ENCODE measurements at regions not wholly inside any gene's neighbourhood (a gene's known extent, or its start where the extent isn't known, plus 50 kb on each side); places are given as distances from the start of the nearest gene placed in this dataset.

DNA sequence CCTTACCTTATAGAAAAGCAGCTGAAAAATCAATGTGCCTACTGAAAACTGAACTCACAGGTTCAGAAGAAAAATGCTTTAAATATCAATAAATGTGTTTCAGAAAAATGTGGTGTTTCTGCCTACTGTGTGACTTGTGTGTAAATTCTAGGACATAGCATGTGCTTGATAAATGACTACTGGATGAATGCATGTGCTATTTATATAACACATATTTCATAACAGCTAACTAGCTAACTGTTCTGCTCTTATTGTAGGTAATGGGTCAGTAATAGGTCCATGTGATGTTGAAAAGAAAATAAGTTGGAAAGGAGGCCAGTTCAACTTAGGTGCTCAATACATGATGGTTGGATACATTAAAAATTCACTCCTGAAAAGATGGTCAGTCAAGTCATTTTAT is 993.0 kb upstream of the LCORL start:
- Mint-ChIP-seq H3K36me3 (ENCODE audit: low read depth) (no peaks in the 10 kb centered on the region), H3K4me1 (peaks cover 34% of the 10 kb centered on the region), H3K4me3 (no peak overlapping the region), H3K27me3 (ENCODE audit: low read depth, poor library complexity) (peaks cover 5% of the 10 kb centered on the region), H3K27ac (no peak overlapping the region), H3K9me3 (peaks cover 7% of the 10 kb centered on the region)
- no peak for DNase-seq
- TF ChIP-seq, protein P1, sequence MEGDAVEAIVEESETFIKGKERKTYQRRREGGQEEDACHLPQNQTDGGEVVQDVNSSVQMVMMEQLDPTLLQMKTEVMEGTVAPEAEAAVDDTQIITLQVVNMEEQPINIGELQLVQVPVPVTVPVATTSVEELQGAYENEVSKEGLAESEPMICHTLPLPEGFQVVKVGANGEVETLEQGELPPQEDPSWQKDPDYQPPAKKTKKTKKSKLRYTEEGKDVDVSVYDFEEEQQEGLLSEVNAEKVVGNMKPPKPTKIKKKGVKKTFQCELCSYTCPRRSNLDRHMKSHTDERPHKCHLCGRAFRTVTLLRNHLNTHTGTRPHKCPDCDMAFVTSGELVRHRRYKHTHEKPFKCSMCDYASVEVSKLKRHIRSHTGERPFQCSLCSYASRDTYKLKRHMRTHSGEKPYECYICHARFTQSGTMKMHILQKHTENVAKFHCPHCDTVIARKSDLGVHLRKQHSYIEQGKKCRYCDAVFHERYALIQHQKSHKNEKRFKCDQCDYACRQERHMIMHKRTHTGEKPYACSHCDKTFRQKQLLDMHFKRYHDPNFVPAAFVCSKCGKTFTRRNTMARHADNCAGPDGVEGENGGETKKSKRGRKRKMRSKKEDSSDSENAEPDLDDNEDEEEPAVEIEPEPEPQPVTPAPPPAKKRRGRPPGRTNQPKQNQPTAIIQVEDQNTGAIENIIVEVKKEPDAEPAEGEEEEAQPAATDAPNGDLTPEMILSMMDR (IDR thresholded peaks at IDR 0.05) = no peak

DNA sequence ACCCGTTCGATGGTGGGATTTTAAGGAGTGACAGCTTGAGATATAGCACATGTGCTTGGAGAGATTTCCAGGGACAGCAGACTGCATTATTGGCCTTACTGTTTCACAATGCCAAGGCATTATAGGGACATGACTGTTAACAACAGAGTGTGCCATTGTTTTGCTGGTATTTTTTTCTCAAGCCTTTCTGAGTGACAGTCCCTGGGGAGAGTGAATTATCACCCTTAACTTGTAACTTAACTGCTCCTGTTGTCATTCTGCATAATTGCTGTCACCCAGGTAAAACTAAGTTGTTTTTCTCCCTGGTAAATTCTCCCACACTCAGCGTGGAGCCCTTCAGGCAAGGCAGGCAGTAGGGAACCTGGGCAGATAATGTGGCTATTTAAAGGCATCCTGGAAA is 989.2 kb upstream of the LCORL start:
- Mint-ChIP-seq H3K36me3 (ENCODE audit: low read depth) (no peaks in the 10 kb centered on the region), H3K4me3 (no peak overlapping the region), H3K4me1 (peaks cover 41% of the 10 kb centered on the region), H3K9me3 (peaks cover 8% of the 10 kb centered on the region), H3K27ac (peak overlapping the region; percentile 92), H3K27me3 (ENCODE audit: low read depth, poor library complexity) (no peaks in the 10 kb centered on the region)
- TF ChIP-seq, protein P1 (IDR thresholded peaks at IDR 0.05) = no peak
- peak; percentile 12 for DNase-seq

DNA sequence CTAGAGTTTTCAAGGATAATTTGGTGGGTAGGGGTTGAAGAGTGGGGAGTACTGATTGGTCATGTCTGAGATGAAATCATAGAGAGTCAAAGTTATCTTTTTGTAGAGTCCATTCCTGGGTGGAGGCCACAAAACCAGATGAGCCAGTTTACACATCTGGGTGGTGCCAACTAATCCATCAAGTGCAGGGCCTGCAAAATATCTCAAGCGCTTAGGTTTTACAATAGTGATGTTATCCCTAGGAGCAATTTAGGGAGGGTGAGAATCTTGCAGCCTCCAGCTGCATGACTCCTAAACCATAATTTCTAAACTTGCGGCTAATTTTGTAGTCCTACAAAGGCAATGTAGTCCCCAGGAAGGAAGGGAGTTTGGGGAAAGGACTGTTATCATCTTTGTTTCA is 988.3 kb upstream of the LCORL start:
- TF ChIP-seq, protein P1 (IDR thresholded peaks at IDR 0.05) = no peak
- Mint-ChIP-seq H3K27ac (peak overlapping the region; percentile 87), H3K9me3 (peaks cover 8% of the 10 kb centered on the region), H3K36me3 (ENCODE audit: low read depth) (no peaks in the 10 kb centered on the region), H3K4me1 (peaks cover 49% of the 10 kb centered on the region), H3K4me3 (no peak overlapping the region), H3K27me3 (ENCODE audit: low read depth, poor library complexity) (no peaks in the 10 kb centered on the region)
- no peak for DNase-seq

DNA sequence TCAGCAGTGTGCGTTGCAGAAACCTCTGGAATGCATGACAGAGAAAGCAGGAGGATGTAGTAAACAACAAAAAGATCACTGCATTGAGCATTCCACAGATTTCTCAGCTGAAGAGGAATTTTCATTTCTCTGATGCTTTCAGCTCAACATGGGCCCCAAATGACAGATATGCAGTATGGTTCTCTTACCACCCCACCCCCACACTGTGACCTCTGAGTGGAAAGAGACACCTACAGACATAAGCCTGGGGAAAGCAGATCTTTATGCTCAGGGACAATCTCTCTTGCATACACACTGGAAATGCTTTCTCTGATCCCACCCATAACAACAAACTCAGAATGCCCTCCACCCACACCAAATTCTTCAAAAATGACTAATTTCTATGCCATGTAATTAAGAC is 983.7 kb upstream of the LCORL start:
- no peaks in the 10 kb centered on the region for H3K27me3 Mint-ChIP-seq (ENCODE audit: low read depth, poor library complexity)
- TF ChIP-seq, protein P1 (IDR thresholded peaks at IDR 0.05) = no peak
- DNase-seq = no peak
- H3K36me3 Mint-ChIP-seq (ENCODE audit: low read depth) = peaks cover 29% of the 10 kb centered on the region
- H3K4me1 Mint-ChIP-seq = peaks cover 23% of the 10 kb centered on the region
- peaks cover 42% of the 10 kb centered on the region for H3K9me3 Mint-ChIP-seq
- H3K27ac Mint-ChIP-seq = no peak overlapping the region
- H3K4me3 Mint-ChIP-seq = no peak overlapping the region

DNA sequence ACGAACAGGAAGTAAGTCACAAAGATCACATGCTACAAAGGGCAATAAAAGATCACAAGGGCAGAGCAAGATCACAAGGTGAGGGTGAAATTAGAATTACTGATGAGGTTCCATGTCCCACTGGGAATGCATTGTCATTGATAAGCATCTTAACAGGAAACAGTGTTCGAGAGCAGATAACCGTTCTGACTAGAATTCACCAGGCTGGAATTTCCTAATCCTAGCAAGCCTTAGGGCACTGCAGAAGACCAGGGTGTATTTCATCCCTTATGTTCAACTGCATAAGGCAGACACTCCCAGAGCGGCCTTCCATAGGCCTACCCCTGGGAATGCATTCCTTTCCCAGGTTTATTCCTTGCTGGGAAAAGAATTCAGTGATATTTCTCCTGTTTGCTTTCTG is 980.6 kb upstream of the LCORL start:
- Mint-ChIP-seq H3K27me3 (ENCODE audit: low read depth, poor library complexity) (no peaks in the 10 kb centered on the region), H3K9me3 (peaks cover 60% of the 10 kb centered on the region), H3K4me1 (peaks cover 9% of the 10 kb centered on the region), H3K27ac (peak overlapping the region; percentile 9), H3K4me3 (no peak overlapping the region), H3K36me3 (ENCODE audit: low read depth) (peaks cover 43% of the 10 kb centered on the region)
- no peak for DNase-seq
- TF ChIP-seq, protein P1 (IDR thresholded peaks at IDR 0.05) = no peak

DNA sequence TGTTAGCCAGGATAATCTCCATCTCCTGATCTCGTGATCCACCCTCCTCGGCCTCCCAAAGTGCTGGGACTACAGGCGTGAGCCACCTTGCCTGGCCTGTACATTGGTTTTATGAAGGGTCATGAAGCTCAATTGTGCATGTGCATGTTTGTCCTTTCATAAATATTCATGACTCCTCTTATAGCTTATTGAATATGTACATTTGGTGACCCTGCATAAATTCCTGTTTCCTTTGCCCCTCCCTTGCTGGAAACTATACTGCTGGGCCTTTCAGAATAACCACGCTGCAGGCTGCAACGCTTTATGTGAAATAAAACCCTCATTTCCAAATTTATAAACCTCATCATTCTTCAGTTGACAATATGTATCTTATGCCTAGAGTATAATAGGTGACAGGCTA is 978.0 kb upstream of the LCORL start:
- peaks cover 74% of the 10 kb centered on the region for H3K9me3 Mint-ChIP-seq
- TF ChIP-seq, protein P1 (IDR thresholded peaks at IDR 0.05) = no peak
- H3K36me3 Mint-ChIP-seq (ENCODE audit: low read depth) = peaks cover 50% of the 10 kb centered on the region
- no peaks in the 10 kb centered on the region for H3K27me3 Mint-ChIP-seq (ENCODE audit: low read depth, poor library complexity)
- no peak overlapping the region for H3K4me3 Mint-ChIP-seq
- DNase-seq = no peak
- H3K27ac Mint-ChIP-seq = no peak overlapping the region
- no peaks in the 10 kb centered on the region for H3K4me1 Mint-ChIP-seq
